Umbilical cord (tissue), 1 donor: ENCODE measurements at regions not wholly inside any gene's neighbourhood (a gene's known extent, or its start where the extent isn't known, plus 50 kb on each side); places are given as distances from the start of the nearest gene placed in this dataset.
"Not testable (repeated sequence)": the region's sequence is repeated elsewhere in the genome, so short reads cannot be mapped to it uniquely, and the experiment has no call there.

Experiments used
- DNase-seq: peaks from one replicate; pipeline ENCODE4 v3.0.0-alpha.2; 2015; ENCODE audit warnings: low spot score

DNA sequence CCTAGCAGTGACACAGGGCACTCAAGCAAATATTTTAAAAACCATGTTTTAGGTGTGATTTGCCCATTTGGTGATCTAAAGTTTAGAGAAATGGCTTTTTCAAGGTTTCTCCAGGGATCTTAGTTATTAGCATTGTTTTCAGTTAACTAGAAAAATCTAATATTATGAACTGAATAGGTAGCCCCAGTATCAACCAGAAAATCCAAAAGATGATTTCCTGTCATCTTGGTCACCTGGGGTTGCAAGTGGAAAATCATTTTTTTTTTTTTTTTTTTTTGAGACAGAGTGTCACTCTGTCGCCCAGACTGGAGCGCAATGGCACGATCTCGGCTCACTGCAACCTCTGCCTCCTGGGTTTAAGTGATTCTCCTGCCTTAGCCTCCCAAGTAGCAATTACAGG lies 106.6 kb upstream of the FMN2 start:
- no peak for DNase-seq

DNA sequence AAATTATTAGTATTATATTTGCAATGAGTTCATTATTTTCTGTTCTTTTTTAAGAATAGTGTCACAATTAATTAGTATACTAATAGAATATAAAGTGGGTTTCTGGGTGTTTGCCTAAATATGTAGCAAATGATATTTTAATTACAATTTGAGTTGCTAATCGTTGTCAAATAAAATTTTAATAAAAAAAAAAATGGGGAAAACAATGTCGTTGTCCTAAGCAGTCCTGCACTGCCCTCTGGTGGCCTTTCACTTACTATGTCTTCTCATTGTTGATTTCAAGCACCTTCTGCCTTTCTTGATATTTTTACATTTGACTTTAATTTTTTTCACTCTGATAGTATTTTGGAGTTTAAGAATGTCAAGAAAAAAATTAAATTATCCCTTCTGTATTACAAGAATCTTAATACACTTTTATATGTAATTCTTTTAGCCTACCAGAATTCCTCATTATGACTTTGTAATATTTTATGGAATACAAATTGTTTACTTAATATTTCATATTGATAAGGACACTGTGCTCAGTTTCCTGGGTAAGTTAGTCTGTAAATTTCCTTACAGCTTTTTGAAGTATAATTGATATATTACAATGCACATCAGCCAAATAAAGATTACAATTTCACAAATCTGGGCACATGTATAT lies 104.5 kb upstream of the FMN2 start:
- DNase-seq: peak; percentile 50

DNA sequence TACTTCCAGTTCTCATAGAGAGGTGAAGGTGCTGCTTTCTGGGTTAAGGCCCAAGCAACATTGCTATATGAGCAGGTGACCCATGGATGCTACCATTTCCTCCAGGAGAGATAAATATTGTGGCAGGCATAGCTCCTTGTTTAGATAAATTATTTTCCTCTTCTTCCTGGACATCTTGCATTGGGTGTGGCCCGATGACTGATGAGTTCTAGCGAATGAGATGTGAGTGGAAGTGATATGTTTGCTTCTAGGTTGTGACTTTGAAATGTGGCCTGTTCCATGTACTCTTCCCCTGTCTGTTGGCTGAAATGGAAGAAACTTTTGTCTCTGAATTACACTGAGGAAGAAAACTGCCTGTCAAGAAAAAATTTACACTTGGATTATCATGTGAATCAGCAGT lies 101.7 kb upstream of the FMN2 start:
- DNase-seq: no peak

GRCh38 chr1:239992566-239992965 lies 99.1 kb upstream of the FMN2 start:
- not testable (repeated sequence) for DNase-seq

- no peak for DNase-seq
Measured at GRCh38 chr1:239993366-239993765, 98.3 kb upstream of the FMN2 start.

DNA sequence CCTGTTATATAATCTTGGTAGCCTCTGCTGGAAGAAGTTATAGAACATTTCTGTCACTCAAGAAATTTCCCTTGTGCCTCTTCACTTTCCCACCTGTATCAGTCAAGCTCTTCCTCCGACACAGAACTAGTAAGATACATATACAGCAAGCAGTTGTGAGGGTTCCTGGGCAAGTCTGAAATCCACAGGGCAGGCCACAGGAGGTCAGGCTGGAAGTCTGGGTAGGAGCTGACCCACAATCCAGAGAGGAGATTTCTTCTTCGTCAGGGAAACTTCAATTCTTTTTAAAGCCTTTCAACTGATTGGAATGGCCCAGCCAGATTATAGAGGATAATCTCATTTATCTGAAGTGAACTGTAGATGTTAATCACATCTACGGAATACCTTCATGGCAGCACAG lies 96.4 kb upstream of the FMN2 start:
- no peak for DNase-seq

DNA sequence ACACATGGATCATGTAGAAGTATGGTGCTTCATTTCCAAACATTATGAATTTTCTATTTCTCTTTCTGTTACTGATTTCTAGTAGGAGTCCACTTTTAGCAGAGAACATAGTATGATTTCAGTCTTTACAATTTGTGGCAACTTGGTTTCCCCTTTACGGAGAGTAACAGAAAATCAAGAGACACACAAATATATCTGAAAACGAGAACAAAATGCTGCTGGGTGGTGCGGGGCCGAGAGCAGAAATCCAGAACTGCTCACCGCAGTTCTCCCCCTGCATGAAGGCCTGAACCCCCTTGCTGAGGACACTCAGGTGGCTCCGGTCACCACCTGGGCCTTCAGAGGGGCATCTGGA lies 94.5 kb upstream of the FMN2 start:
- DNase-seq: no peak

GRCh38 chr1:239997515-239998311 lies 94.0 kb upstream of the FMN2 start:
- no peak for DNase-seq

DNA sequence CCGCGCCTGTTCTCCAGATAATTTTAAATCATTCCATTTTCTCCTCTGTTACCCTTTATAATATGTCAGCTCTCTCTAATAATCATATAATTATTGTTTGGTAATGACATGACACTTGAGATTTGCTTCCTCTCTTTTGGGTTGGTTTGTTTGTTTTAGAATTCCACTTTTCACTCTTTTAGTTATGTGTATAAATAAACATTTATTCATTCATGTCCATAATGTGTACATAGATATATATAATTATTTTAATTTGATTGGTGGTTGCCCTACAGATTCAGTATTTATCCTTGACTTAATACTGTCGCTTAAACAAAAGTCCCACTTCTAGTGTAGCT lies 93.4 kb upstream of the FMN2 start:
- no peak for DNase-seq

DNA sequence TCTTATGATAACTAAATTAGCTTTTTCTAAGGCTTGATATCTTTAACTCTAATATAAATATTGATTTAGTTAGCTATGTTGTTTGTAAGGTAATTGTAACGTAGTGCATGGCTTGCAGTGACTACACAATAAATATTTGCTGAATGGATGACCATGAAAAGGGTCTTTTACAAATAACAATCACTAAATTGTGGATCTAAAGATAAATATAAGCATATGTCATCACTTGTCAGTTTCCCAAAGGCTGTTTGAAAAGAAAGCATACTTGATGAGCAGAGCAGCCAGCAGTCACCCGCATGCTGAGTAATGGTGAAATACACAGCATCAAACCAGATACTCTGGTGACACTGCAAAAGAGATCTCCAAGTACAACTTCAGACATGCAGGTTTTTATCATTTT lies 92.5 kb upstream of the FMN2 start:
- no peak for DNase-seq

GRCh38 chr1:240000634-240001033 lies 91.0 kb upstream of the FMN2 start:
- peak; percentile 28 for DNase-seq

- DNase-seq: peak; percentile 31
Measured at GRCh38 chr1:240001177-240001740, 90.4 kb upstream of the FMN2 start.

GRCh38 chr1:240004086-240004749 lies 87.5 kb upstream of the FMN2 start:
- DNase-seq: no peak

GRCh38 chr1:240005997-240006650 lies 85.6 kb upstream of the FMN2 start:
- DNase-seq: no peak

DNA sequence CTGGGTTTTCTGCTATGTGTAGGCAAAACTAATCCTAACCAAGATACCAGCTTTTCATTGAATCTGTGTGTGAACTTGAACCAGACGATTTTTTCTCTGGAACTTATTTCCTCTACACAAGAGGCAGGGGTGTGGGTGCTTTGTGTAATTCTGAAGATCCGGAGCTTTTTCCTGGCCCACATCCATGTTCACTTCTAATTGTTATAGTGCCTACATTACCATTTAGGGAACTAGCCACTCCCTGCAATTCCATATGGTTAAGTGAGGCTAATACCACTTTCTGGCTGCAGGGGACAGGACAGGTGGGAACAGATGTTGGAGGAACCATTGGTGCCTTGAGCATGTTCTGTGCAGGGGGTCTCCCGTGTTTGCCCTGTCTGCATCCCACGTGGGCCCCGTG lies 83.4 kb upstream of the FMN2 start:
- DNase-seq: no peak

DNA sequence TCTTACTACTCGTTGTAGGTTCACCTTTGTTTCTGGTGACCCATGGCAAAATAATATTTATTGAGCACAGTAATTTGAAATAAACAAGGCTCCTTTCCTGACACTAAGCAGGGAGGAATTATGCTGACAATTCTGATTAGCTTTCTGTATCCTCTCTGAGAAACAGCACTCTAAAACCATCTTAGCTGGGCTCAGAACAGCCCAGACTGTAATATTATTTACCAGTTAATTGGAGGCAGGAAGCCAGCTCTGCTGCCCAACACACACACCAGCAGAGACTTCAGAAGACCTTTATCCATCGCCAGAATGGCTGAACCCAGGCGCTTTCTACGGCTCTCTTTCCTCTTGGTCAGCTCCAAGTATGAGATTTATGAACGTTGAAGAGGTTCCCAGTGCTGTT lies 77.6 kb upstream of the FMN2 start:
- no peak for DNase-seq

GRCh38 chr1:240018617-240019016 lies 73.1 kb upstream of the FMN2 start:
- DNase-seq: no peak

- no peak for DNase-seq
Measured at GRCh38 chr1:240019524-240019923, 72.2 kb upstream of the FMN2 start.

- DNase-seq: no peak
Measured at GRCh38 chr1:240020871-240021270, 70.8 kb upstream of the FMN2 start.

DNA sequence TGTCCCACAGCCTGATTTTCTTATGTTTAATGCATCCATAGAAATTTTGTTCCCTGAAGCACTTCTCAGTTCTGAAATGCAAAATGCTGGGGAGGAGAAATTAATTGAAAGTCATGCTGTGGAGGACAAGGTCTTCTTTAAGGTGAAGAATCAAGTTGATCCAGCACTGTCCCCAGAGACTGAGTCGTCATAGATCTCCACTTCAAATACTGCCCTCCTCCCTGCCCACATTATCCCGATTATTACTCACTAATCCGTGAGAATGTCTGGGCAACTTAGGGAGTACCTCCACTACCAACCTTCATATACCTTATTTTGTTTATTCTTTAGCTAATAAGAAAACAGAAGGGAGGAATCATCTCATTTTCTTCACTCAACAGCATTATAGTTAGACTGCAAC lies 70.0 kb upstream of the FMN2 start:
- DNase-seq: no peak

DNA sequence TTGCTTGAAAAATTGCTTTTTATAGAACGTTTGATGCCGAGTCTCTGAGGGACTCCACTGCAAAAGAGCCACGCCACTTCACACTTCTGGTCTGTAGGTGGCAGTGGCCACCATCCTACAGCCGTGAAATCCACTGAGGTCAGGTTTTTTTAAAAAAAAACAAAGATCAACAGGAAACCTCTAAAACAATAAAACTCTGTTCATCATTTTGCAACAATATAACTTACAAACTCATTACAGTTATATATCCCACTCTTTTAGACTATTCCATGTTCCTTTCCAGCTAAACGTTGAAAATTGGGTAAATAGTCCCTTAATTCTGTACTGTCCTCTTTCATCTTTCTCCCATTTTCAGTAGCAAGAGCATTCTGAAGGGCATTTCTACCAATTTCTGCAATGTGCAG lies 64.6 kb upstream of the FMN2 start:
- peak; percentile 38 for DNase-seq

DNA sequence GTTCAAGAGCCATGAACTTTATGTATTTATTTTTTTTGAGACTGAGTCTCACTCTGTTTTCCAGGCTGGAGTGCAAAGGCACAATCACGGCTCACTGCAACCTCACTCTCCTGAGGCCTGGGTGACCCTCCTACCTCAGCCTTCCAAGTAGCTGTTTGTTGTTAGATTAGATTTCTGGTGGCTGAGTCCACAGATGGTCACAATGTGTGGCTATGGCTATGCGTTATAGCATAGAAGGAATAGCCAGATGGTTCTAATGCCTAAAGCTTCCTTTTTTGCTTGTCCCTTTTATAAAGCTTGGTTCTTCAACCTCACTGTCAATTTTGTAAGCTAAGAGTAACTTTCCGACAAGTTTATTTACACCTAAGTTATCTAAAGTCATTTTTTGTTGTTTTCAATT lies 62.3 kb upstream of the FMN2 start:
- DNase-seq: no peak
